Activated naive CD4-positive, alpha-beta T cell treated with anti-CD3 and anti-CD28 coated beads for 36 hours (primary cell): ENCODE measurements at regions not wholly inside any gene's neighbourhood (a gene's known extent, or its start where the extent isn't known, plus 50 kb on each side); places are given as distances from the start of the nearest gene placed in this dataset.

ENCODE experiments used
- CTCF ChIA-PET: fragments of 350-600 bp; sonication (Branson Sonifier 250); formaldehyde crosslinking; loops from one replicate; lab custom pipeline; 2021; ENCODE audit warnings: antibody characterized with exemption; lab: Charles Lee
- DNase-seq: peaks from one replicate; pipeline ENCODE4 v3.0.0-alpha.2; 2020
- H3K27ac Mint-ChIP-seq: one replicate; pipeline ENCODE4 v1.8.0; 2021; ENCODE audit warnings: mild to moderate bottlenecking, mixed read lengths
- H3K27me3 Mint-ChIP-seq: one replicate; pipeline ENCODE4 v1.8.0; 2021; ENCODE audit warnings: low read depth, mixed read lengths
- H3K36me3 Mint-ChIP-seq: one replicate; pipeline ENCODE4 v1.8.0; 2021; ENCODE audit warnings: low read depth, mixed read lengths
- H3K4me1 Mint-ChIP-seq: one replicate; pipeline ENCODE4 v1.8.0; 2021; ENCODE audit warnings: low read depth, mixed read lengths
- H3K4me3 Mint-ChIP-seq: one replicate; pipeline ENCODE4 v1.8.0; 2021; ENCODE audit warnings: mild to moderate bottlenecking, moderate library complexity, mixed read lengths
- H3K9me3 Mint-ChIP-seq: one replicate; pipeline ENCODE4 v1.8.0; 2021; ENCODE audit warnings: mixed read lengths
- intact Hi-C: fragments of 100-400 bp; cut with micrococcal nuclease; formaldehyde crosslinking; loops from one replicate; pipeline ENCODE4 v1.15.1; 2023

- peaks cover 15% of the 10 kb centered on the region for H3K9me3 Mint-ChIP-seq
- intact Hi-C loops: no loop called here
- CTCF ChIA-PET: no interaction called here
- H3K4me3 Mint-ChIP-seq: no peak overlapping the region
- DNase-seq: no peak
- no peaks in the 10 kb centered on the region for H3K27me3 Mint-ChIP-seq
- H3K4me1 Mint-ChIP-seq: no peaks in the 10 kb centered on the region
- no peaks in the 10 kb centered on the region for H3K36me3 Mint-ChIP-seq
- H3K27ac Mint-ChIP-seq: no peak overlapping the region
Measured at GRCh38 chr2:77910136-77910535, 388.0 kb upstream of the LRRTM4 start.

- H3K27ac Mint-ChIP-seq: no peak overlapping the region
- H3K4me3 Mint-ChIP-seq: no peak overlapping the region
- CTCF ChIA-PET: no interaction called here
- no peaks in the 10 kb centered on the region for H3K36me3 Mint-ChIP-seq
- peaks cover 5% of the 10 kb centered on the region for H3K9me3 Mint-ChIP-seq
- no peak for DNase-seq
- no peaks in the 10 kb centered on the region for H3K4me1 Mint-ChIP-seq
- no peaks in the 10 kb centered on the region for H3K27me3 Mint-ChIP-seq
- intact Hi-C loops: no loop called here
Measured at GRCh38 chr2:77920838-77921366, 398.7 kb upstream of the LRRTM4 start.

GRCh38 chr2:77922567-77922966, 400.4 kb upstream of the LRRTM4 start:
- no peak for DNase-seq
- CTCF ChIA-PET: no interaction called here
- Mint-ChIP-seq H3K36me3 (no peaks in the 10 kb centered on the region), H3K4me1 (no peaks in the 10 kb centered on the region), H3K27ac (no peak overlapping the region), H3K9me3 (peaks cover 3% of the 10 kb centered on the region), H3K4me3 (no peak overlapping the region), H3K27me3 (no peaks in the 10 kb centered on the region)
- intact Hi-C loops: no loop called here

- no peaks in the 10 kb centered on the region for H3K36me3 Mint-ChIP-seq
- DNase-seq: no peak
- intact Hi-C loops: no loop called here
- H3K9me3 Mint-ChIP-seq: peaks cover 8% of the 10 kb centered on the region
- H3K4me1 Mint-ChIP-seq: no peaks in the 10 kb centered on the region
- no peaks in the 10 kb centered on the region for H3K27me3 Mint-ChIP-seq
- H3K27ac Mint-ChIP-seq: no peak overlapping the region
- no peak overlapping the region for H3K4me3 Mint-ChIP-seq
- CTCF ChIA-PET: interaction anchor here (0.6 kb wide), 1 partner anchor 1002 kb away, joined by 3 read pairs; no protein-coding TSS in a partner anchor
Measured at GRCh38 chr2:77937366-77937765, 415.2 kb upstream of the LRRTM4 start.

GRCh38 chr2:77938462-77938861, 416.3 kb upstream of the LRRTM4 start:
- DNase-seq: no peak

GRCh38 chr2:77939370-77939769, 417.2 kb upstream of the LRRTM4 start:
- Mint-ChIP-seq H3K9me3 (peaks cover 4% of the 10 kb centered on the region), H3K27ac (no peak overlapping the region), H3K27me3 (no peaks in the 10 kb centered on the region), H3K36me3 (no peaks in the 10 kb centered on the region), H3K4me3 (no peak overlapping the region), H3K4me1 (no peaks in the 10 kb centered on the region)
- intact Hi-C loops: no loop called here
- CTCF ChIA-PET: no interaction called here
- no peak for DNase-seq

More at GRCh38 chr2:77938462-77938861, 416.3 kb upstream of the LRRTM4 start:
- intact Hi-C loops: no loop called here
- Mint-ChIP-seq H3K4me3 (no peak overlapping the region), H3K9me3 (peaks cover 7% of the 10 kb centered on the region), H3K4me1 (no peaks in the 10 kb centered on the region), H3K27me3 (no peaks in the 10 kb centered on the region), H3K27ac (no peak overlapping the region), H3K36me3 (no peaks in the 10 kb centered on the region)
- CTCF ChIA-PET: no interaction called here

- intact Hi-C loops: no loop called here
- no peak overlapping the region for H3K27ac Mint-ChIP-seq
Measured at GRCh38 chr2:77939801-77940200, 417.6 kb upstream of the LRRTM4 start.

GRCh38 chr2:77954931-77955330, 432.8 kb upstream of the LRRTM4 start:
- H3K27me3 Mint-ChIP-seq: no peaks in the 10 kb centered on the region
- H3K4me3 Mint-ChIP-seq: no peak overlapping the region
- intact Hi-C loops: no loop called here
- H3K27ac Mint-ChIP-seq: no peak overlapping the region
- peaks cover 9% of the 10 kb centered on the region for H3K9me3 Mint-ChIP-seq
- CTCF ChIA-PET: no interaction called here
- H3K4me1 Mint-ChIP-seq: no peaks in the 10 kb centered on the region
- DNase-seq: no peak
- H3K36me3 Mint-ChIP-seq: no peaks in the 10 kb centered on the region

More at GRCh38 chr2:77939801-77940200, 417.6 kb upstream of the LRRTM4 start:
- H3K4me1 Mint-ChIP-seq: no peaks in the 10 kb centered on the region
- no peak for DNase-seq
- H3K4me3 Mint-ChIP-seq: no peak overlapping the region
- H3K36me3 Mint-ChIP-seq: no peaks in the 10 kb centered on the region
- CTCF ChIA-PET: no interaction called here
- H3K27me3 Mint-ChIP-seq: no peaks in the 10 kb centered on the region
- H3K9me3 Mint-ChIP-seq: peaks cover 4% of the 10 kb centered on the region

GRCh38 chr2:77962943-77963342, 440.8 kb upstream of the LRRTM4 start:
- H3K4me3 Mint-ChIP-seq: no peak overlapping the region
- no peaks in the 10 kb centered on the region for H3K36me3 Mint-ChIP-seq
- no peak overlapping the region for H3K27ac Mint-ChIP-seq
- intact Hi-C loops: no loop called here
- CTCF ChIA-PET: no interaction called here
- no peaks in the 10 kb centered on the region for H3K4me1 Mint-ChIP-seq
- DNase-seq: no peak
- H3K27me3 Mint-ChIP-seq: no peaks in the 10 kb centered on the region
- H3K9me3 Mint-ChIP-seq: peaks cover 13% of the 10 kb centered on the region

GRCh38 chr2:77977471-77978063, 455.4 kb upstream of the LRRTM4 start:
- no peaks in the 10 kb centered on the region for H3K27me3 Mint-ChIP-seq
- no peak for DNase-seq
- intact Hi-C loops: no loop called here
- no peak overlapping the region for H3K4me3 Mint-ChIP-seq
- peaks cover 23% of the 10 kb centered on the region for H3K9me3 Mint-ChIP-seq
- CTCF ChIA-PET: no interaction called here
- H3K36me3 Mint-ChIP-seq: no peaks in the 10 kb centered on the region
- no peaks in the 10 kb centered on the region for H3K4me1 Mint-ChIP-seq
- H3K27ac Mint-ChIP-seq: no peak overlapping the region

GRCh38 chr2:77995161-77995560, 473.0 kb upstream of the LRRTM4 start:
- intact Hi-C loops: no loop called here
- H3K36me3 Mint-ChIP-seq: no peaks in the 10 kb centered on the region
- CTCF ChIA-PET: no interaction called here
- DNase-seq: no peak
- H3K27ac Mint-ChIP-seq: no peak overlapping the region
- H3K27me3 Mint-ChIP-seq: no peaks in the 10 kb centered on the region
- H3K4me3 Mint-ChIP-seq: no peak overlapping the region
- peaks cover 5% of the 10 kb centered on the region for H3K9me3 Mint-ChIP-seq
- no peaks in the 10 kb centered on the region for H3K4me1 Mint-ChIP-seq

- Mint-ChIP-seq H3K27me3 (no peaks in the 10 kb centered on the region), H3K27ac (no peak overlapping the region), H3K4me3 (no peak overlapping the region), H3K36me3 (no peaks in the 10 kb centered on the region), H3K4me1 (no peaks in the 10 kb centered on the region), H3K9me3 (peaks cover 5% of the 10 kb centered on the region)
- CTCF ChIA-PET: no interaction called here
- intact Hi-C loops: no loop called here
- DNase-seq: no peak
Measured at GRCh38 chr2:77999376-77999775, 477.2 kb upstream of the LRRTM4 start.

- no peak overlapping the region for H3K27ac Mint-ChIP-seq
- peaks cover 7% of the 10 kb centered on the region for H3K9me3 Mint-ChIP-seq
- H3K27me3 Mint-ChIP-seq: no peaks in the 10 kb centered on the region
- CTCF ChIA-PET: no interaction called here
- intact Hi-C loops: no loop called here
- no peaks in the 10 kb centered on the region for H3K4me1 Mint-ChIP-seq
- no peak overlapping the region for H3K4me3 Mint-ChIP-seq
- no peaks in the 10 kb centered on the region for H3K36me3 Mint-ChIP-seq
- DNase-seq: no peak
Measured at GRCh38 chr2:78009289-78009688, 487.1 kb upstream of the LRRTM4 start.
